ENCODE measurements at regions not wholly inside any gene's neighbourhood (a gene's known extent, or its start where the extent isn't known, plus 50 kb on each side); places are given as distances from the start of the nearest gene placed in this dataset.

- TF ChIP-seq CTCF (IDR thresholded peaks at IDR 0.05): no peak
- TF ChIP-seq POLR2A (IDR thresholded peaks at IDR 0.05): no peak
- TF ChIP-seq EP300 (IDR thresholded peaks at IDR 0.05): no peak
Measured at GRCh38 chr10:8430321-8430720, 375.8 kb downstream of the GATA3 start.
